NB4 (cell line): ENCODE measurements at regions not wholly inside any gene's neighbourhood (a gene's known extent, or its start where the extent isn't known, plus 50 kb on each side); places are given as distances from the start of the nearest gene placed in this dataset.

ENCODE experiments used
- DNase-seq: peaks from one replicate; pipeline ENCODE4 v3.0.0; 2010; ENCODE audit warnings: low read depth
- H3K4me3 ChIP-seq: one replicate; pipeline ENCODE4 v1.5.1; 2011; ENCODE audit warnings: mild to moderate bottlenecking, low read depth, low read length, moderate library complexity
- MYC ChIP-seq: IDR thresholded peaks from 2 replicates; pipeline ENCODE4 v1.6.1; 2011; ENCODE audit warnings: low read depth, low read length
- POLR2A ChIP-seq: IDR thresholded peaks from 2 replicates; pipeline ENCODE4 v1.6.1; 2011; ENCODE audit warnings: mild to moderate bottlenecking; ENCODE audit not compliant: insufficient read length; ENCODE audit errors: extremely low read depth
- TF ChIP-seq, protein P1 (sequence below): IDR thresholded peaks from one replicate; pipeline ENCODE4 v1.5.1; 2012; ENCODE audit warnings: low read depth, low read length
- TF ChIP-seq, protein P2 (sequence below): IDR thresholded peaks from 2 replicates; pipeline ENCODE4 v1.6.1; 2011; ENCODE audit warnings: low read depth, low read length

DNA sequence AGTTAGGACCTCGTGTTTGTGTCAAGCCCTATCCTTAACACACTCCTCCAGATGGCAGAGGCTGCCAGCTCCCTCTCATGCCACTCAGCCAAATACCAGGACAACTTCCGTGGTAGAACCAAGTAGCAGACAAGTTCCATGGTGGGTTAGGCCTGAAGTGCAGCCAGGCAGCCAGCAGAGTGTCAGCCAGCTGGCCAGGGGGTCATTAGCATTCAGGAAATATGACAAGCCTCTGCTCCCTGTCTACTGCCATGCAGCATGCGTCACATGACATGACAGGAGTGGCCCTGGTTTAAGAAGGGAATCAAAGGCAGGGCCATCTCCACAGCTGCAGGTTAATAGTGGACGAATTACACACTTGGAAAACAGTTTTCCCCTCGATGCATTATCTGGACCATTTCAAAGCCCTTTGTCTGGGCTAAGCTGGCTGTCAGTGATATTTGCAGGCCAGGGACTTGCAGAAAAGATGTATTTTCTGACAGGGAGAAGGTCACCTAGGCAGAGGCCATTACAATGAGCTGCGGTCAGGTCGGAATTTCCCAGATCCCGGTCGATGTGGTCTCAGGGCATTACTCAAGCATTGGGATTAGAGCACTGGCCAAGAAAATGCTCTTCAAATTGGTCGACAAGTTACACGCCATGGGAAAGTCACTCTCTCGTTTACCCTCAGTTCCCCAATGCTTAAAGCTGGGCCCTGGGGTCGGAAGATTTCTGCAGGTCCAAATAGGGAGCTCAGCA is 461.7 kb upstream of the CADM1 start:
- DNase-seq, result no peak
- TF ChIP-seq POLR2A (no peak), MYC (no peak)
- TF ChIP-seq, protein P1, sequence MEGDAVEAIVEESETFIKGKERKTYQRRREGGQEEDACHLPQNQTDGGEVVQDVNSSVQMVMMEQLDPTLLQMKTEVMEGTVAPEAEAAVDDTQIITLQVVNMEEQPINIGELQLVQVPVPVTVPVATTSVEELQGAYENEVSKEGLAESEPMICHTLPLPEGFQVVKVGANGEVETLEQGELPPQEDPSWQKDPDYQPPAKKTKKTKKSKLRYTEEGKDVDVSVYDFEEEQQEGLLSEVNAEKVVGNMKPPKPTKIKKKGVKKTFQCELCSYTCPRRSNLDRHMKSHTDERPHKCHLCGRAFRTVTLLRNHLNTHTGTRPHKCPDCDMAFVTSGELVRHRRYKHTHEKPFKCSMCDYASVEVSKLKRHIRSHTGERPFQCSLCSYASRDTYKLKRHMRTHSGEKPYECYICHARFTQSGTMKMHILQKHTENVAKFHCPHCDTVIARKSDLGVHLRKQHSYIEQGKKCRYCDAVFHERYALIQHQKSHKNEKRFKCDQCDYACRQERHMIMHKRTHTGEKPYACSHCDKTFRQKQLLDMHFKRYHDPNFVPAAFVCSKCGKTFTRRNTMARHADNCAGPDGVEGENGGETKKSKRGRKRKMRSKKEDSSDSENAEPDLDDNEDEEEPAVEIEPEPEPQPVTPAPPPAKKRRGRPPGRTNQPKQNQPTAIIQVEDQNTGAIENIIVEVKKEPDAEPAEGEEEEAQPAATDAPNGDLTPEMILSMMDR, result no peak
- TF ChIP-seq, protein P2, sequence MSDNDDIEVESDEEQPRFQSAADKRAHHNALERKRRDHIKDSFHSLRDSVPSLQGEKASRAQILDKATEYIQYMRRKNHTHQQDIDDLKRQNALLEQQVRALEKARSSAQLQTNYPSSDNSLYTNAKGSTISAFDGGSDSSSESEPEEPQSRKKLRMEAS, result no peak
- H3K4me3 ChIP-seq, result no peak overlapping the region

DNA sequence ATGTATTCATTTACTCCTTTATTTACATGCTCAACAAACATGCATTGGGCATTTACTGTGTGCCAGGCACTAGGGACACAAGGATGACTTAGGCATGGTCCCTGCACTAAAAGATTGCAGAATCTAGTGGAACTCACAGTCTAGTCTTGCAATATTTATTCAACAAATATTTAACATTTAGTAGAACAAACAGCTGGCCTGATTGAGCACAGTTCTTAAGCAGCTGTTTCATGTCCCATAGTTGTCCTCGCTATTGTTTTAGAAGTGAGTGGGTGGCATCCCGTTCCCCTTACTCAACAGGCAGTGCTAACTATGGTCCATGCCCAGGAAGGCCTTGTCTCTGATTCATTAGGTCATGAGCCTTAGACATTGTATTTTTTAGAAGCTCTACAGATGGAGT is 459.9 kb upstream of the CADM1 start:
- TF ChIP-seq MYC, result no peak
- TF ChIP-seq POLR2A, result no peak
- TF ChIP-seq, protein P1, result no peak
- TF ChIP-seq, protein P2, result no peak

DNA sequence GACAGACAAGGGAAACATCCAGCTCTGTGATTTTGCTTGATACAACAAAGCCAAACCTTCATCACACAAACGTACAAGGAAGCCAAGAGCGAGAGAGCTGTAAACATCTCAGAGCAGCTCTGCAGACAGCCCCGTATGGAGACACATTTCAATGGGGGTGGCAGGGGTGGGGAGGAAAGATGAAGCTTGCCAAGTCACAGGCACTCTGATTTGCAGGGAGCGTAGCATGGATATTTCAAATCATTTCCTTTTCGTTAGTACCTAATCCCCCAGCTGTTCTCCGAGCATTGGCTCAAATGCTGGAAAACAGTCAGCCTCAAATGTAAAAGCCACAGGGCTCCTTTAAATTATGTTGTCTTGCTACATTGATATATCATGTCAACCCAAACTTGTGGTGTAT is 458.9 kb upstream of the CADM1 start:
- no peak for DNase-seq
- TF ChIP-seq MYC (no peak), POLR2A (no peak)
- TF ChIP-seq, protein P1, result no peak
- TF ChIP-seq, protein P2, result no peak
- no peak overlapping the region for H3K4me3 ChIP-seq

More for the DNA sequence above, 459.9 kb upstream of the CADM1 start:
- no peak for DNase-seq
- no peak overlapping the region for H3K4me3 ChIP-seq

DNA sequence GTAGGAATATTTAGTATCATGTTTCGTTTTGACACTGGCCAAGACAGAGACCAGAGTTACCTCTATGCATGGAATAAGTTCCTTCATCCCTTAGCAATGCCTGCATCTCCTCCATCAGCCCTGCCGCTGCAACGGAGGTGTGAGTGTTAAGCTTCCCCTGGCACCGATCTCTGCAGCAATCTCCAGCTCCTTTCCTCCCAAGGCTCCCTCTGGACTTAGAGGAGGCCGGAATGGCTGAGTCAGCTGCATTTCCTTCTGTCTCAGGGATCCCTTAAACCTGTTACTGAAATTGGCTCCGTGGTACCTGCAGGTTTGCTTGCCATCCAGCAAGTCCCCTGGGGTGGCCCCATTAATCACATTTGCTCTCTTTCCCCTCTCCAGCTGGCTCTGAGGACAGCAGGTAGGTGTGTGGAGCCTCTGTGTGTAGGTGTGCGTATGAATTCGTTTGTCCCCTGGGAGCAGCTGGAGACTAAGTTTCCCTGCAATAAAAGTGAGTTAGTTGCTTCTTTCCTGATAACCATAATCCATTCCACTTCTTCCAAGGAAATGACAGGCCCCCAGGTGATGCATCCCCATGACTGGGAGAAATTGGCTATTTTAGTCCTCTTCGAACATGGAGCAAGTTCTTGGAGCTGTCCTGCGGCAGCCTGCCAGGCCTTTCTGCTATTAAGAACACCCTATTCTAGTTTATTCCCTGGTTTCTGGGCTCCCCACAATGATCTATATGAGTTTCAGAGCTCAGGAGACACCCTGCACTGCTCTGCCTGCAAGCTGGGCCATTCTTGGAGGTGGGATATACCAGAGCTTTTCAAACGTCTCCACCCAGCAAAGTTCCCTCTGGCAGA is 457.2 kb upstream of the CADM1 start:
- TF ChIP-seq, protein P2, result no peak
- TF ChIP-seq POLR2A, result no peak
- TF ChIP-seq, protein P1, result no peak
- no peak for TF ChIP-seq MYC
- no peak overlapping the region for H3K4me3 ChIP-seq
- DNase-seq, result no peak

DNA sequence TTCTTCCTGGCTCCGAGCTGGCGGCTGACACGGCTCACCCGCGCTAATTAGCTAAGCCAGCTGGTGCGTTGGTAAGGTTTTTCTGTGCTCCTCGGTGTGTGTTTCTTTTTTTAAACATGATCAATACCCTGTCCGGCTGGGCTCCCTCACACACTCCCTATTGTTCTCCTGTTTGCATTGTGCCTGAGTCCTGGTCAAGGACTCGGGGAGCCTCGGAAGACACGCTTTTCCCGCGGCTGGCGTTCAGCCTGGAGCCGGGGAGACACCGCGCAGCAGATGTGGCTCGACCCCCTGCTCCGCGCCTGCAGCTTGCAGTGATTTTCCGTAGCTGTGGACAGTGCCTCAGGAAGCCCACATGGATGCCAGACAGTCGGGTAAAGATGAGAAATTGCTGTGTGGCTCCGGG is 454.9 kb upstream of the CADM1 start:
- no peak overlapping the region for H3K4me3 ChIP-seq
- TF ChIP-seq, protein P1, result no peak
- TF ChIP-seq POLR2A, result no peak
- TF ChIP-seq MYC, result no peak
- TF ChIP-seq, protein P2, result no peak
- DNase-seq, result no peak
